CD4-positive, alpha-beta T cell treated with Interleukin-6 at 100 ng/mL for 8 hours (primary cell): ENCODE measurements at regions not wholly inside any gene's neighbourhood (a gene's known extent, or its start where the extent isn't known, plus 50 kb on each side); places are given as distances from the start of the nearest gene placed in this dataset.

Source experiments
- DNase-seq: peaks from one replicate; pipeline ENCODE4 v3.0.0-alpha.2; 2020; ENCODE audit warnings: mixed read lengths, low spot score

- DNase-seq: no peak
Observed at GRCh38 chr4:26073886-26074560, 160.0 kb downstream of the SMIM20 start.

GRCh38 chr4:26074712-26075430 lies 160.9 kb downstream of the SMIM20 start:
- DNase-seq: no peak

GRCh38 chr4:26075583-26075982 lies 161.6 kb downstream of the SMIM20 start:
- no peak for DNase-seq

GRCh38 chr4:26076000-26076587 lies 162.1 kb downstream of the SMIM20 start:
- DNase-seq: peak; percentile 18

- no peak for DNase-seq
Observed at GRCh38 chr4:26076896-26077295, 162.9 kb downstream of the SMIM20 start.

- DNase-seq: no peak
Observed at GRCh38 chr4:26077756-26078155, 163.7 kb downstream of the SMIM20 start.

GRCh38 chr4:26080870-26081628 lies 167.0 kb downstream of the SMIM20 start:
- DNase-seq: no peak

GRCh38 chr4:26081795-26082498 lies 167.9 kb downstream of the SMIM20 start:
- peak; percentile 48 for DNase-seq

GRCh38 chr4:26082565-26082964 lies 168.5 kb downstream of the SMIM20 start:
- no peak for DNase-seq

GRCh38 chr4:26083987-26084386 lies 170.0 kb downstream of the SMIM20 start:
- DNase-seq: no peak

GRCh38 chr4:26084414-26084813 lies 170.4 kb downstream of the SMIM20 start:
- DNase-seq: no peak

- DNase-seq: no peak
Observed at GRCh38 chr4:26085551-26085950, 171.5 kb downstream of the SMIM20 start.

- DNase-seq: no peak
Observed at GRCh38 chr4:26086621-26087441, 172.8 kb downstream of the SMIM20 start.

GRCh38 chr4:26088433-26088928 lies 174.5 kb downstream of the SMIM20 start:
- DNase-seq: peak; percentile 42

GRCh38 chr4:26093551-26093950 lies 179.5 kb downstream of the SMIM20 start:
- DNase-seq: no peak

- no peak for DNase-seq
Observed at GRCh38 chr4:26094076-26094475, 180.1 kb downstream of the SMIM20 start.

- DNase-seq: no peak
Observed at GRCh38 chr4:26094911-26095310, 180.9 kb downstream of the SMIM20 start.

- no peak for DNase-seq
Observed at GRCh38 chr4:26099967-26100366, 185.9 kb downstream of the SMIM20 start.

GRCh38 chr4:26101011-26101410 lies 187.0 kb downstream of the SMIM20 start:
- no peak for DNase-seq

GRCh38 chr4:26104056-26104685 lies 190.2 kb downstream of the SMIM20 start:
- no peak for DNase-seq
